Naive thymus-derived CD4-positive, alpha-beta T cell (primary cell): ENCODE measurements at regions not wholly inside any gene's neighbourhood (a gene's known extent, or its start where the extent isn't known, plus 50 kb on each side); places are given as distances from the start of the nearest gene placed in this dataset.

ENCODE experiments used
- ATAC-seq: fragments of 150-1000 bp; cut with Tn5 transposase; 2 replicates; pipeline ENCODE4 v1.10.0; 2021; ENCODE audit warnings: mild to moderate bottlenecking, moderate library complexity
- CTCF ChIA-PET: fragments of 350-600 bp; sonication (Branson Sonifier 250); formaldehyde crosslinking; loops from one replicate; lab custom pipeline; 2021; ENCODE audit warnings: antibody characterized with exemption; lab: Charles Lee
- POLR2A ChIA-PET: fragments of 350-600 bp; sonication (Branson Sonifier 250); formaldehyde crosslinking; loops from one replicate; lab custom pipeline; 2021; ENCODE audit warnings: antibody characterized with exemption, inconsistent platforms; lab: Charles Lee
- DNase-seq, 9 donors: peaks; one replicate each; pipeline versions ENCODE4 v3.0.0 to v3.0.0-alpha.2; 2020 to 2022; ENCODE audit warnings: mixed read lengths in 1 of 9
- H3K27ac ChIP-seq: one replicate; pipeline ENCODE4 v1.7.0; 2013; ENCODE audit warnings: mild to moderate bottlenecking, low read depth, low read length, moderate library complexity
- H3K27me3 ChIP-seq, 2 donors: one replicate each; pipeline ENCODE4 v1.7.0; 2013; ENCODE audit warnings: low read length in 2 of 2, mild to moderate bottlenecking in 2 of 2, moderate library complexity in 2 of 2; ENCODE audit not compliant: control insufficient read depth in 2 of 2, insufficient read depth in 2 of 2
- H3K36me3 ChIP-seq, 3 experiments: 1 replicate in 2 of 3; 2 replicates in 1 of 3; pipeline ENCODE4 v1.7.0; 2013; ENCODE audit warnings: low read length in 3 of 3, mild to moderate bottlenecking in 3 of 3, moderate library complexity in 1 of 3; ENCODE audit not compliant: insufficient read depth in 3 of 3, control insufficient read depth in 2 of 3
- H3K4me1 ChIP-seq, 2 donors: one replicate each; pipeline ENCODE4 v1.7.0; 2013; ENCODE audit warnings: low read length in 2 of 2, mild to moderate bottlenecking in 2 of 2, moderate library complexity in 1 of 2; ENCODE audit not compliant: control insufficient read depth in 2 of 2, insufficient read depth in 2 of 2
- H3K4me3 ChIP-seq: 2 replicates; pipeline ENCODE4 v1.7.0; 2013; ENCODE audit warnings: mild to moderate bottlenecking, low read length
- H3K9me3 ChIP-seq, 3 experiments: 1 replicate in 2 of 3; 2 replicates in 1 of 3; pipeline ENCODE4 v1.7.0; 2013; ENCODE audit warnings: low read length in 3 of 3; ENCODE audit not compliant: control insufficient read depth in 2 of 3
- H3K27ac Mint-ChIP-seq, 9 donors: one replicate each; pipeline ENCODE4 v1.8.0; 2020 to 2022; ENCODE audit warnings: mixed read lengths in 9 of 9, mild to moderate bottlenecking in 8 of 9, moderate library complexity in 5 of 9, inconsistent platforms in 2 of 9
- H3K27me3 Mint-ChIP-seq, 5 donors: one replicate each; pipeline ENCODE4 v1.8.0; 2021 to 2022; ENCODE audit warnings: mixed read lengths in 5 of 5, mild to moderate bottlenecking in 1 of 5
- H3K36me3 Mint-ChIP-seq, 5 donors: one replicate each; pipeline ENCODE4 v1.8.0; 2020 to 2022; ENCODE audit warnings: mixed read lengths in 5 of 5, mild to moderate bottlenecking in 3 of 5, inconsistent platforms in 1 of 5
- H3K4me1 Mint-ChIP-seq, 7 donors: one replicate each; pipeline ENCODE4 v1.8.0; 2020 to 2022; ENCODE audit warnings: mixed read lengths in 7 of 7, mild to moderate bottlenecking in 3 of 7, inconsistent platforms in 1 of 7
- H3K4me3 Mint-ChIP-seq, 10 donors: one replicate each; pipeline ENCODE4 v1.8.0; 2020 to 2022; ENCODE audit warnings: mild to moderate bottlenecking in 10 of 10, mixed read lengths in 10 of 10, moderate library complexity in 6 of 10, inconsistent platforms in 2 of 10
- H3K9me3 Mint-ChIP-seq, 11 donors: one replicate each; pipeline ENCODE4 v1.8.0; 2020 to 2022; ENCODE audit warnings: mixed read lengths in 11 of 11, mild to moderate bottlenecking in 4 of 11, inconsistent platforms in 1 of 11, moderate library complexity in 1 of 11
- intact Hi-C, 2 donors: fragments of 100-400 bp; cut with micrococcal nuclease; formaldehyde crosslinking; loops; one replicate each; pipeline ENCODE4 v1.15.1; 2023

- peaks cover 0 to 2% (median 0%) of the 10 kb centered on the region in 7 donors for H3K4me1 Mint-ChIP-seq
- intact Hi-C loops, result no loop called here
Observed at GRCh38 chr5:28265877-28266276, 1227.5 kb upstream of the CDH9 start.

GRCh38 chr5:28254846-28255245, 1216.5 kb upstream of the CDH9 start:
- ATAC-seq, result no peak

More at GRCh38 chr5:28265877-28266276, 1227.5 kb upstream of the CDH9 start:
- Mint-ChIP-seq H3K4me3 (no peak overlapping the region), H3K27ac (no peak overlapping the region), H3K27me3 (no peaks in the 10 kb centered on the region), H3K9me3 (peaks cover 1 to 16% (median 6%) of the 10 kb centered on the region in 11 donors), H3K36me3 (no peaks in the 10 kb centered on the region)
- H3K27ac ChIP-seq, result no peak overlapping the region
- no peaks in the 10 kb centered on the region for H3K4me1 ChIP-seq
- ChIA-PET CTCF (no interaction called here), POLR2A (no interaction called here)
- H3K4me3 ChIP-seq, result no peak overlapping the region
- H3K9me3 ChIP-seq, result no peaks in the 10 kb centered on the region
- H3K27me3 ChIP-seq, result no peaks in the 10 kb centered on the region
- DNase-seq (no peak), ATAC-seq (no peak)
- H3K36me3 ChIP-seq, result no peaks in the 10 kb centered on the region

GRCh38 chr5:28253431-28253830, 1215.0 kb upstream of the CDH9 start:
- DNase-seq (no peak), ATAC-seq (no peak)
- Histone ChIP-seq H3K4me3 (no peak overlapping the region), H3K27me3 (no peaks in the 10 kb centered on the region), H3K27ac (no peak overlapping the region), H3K9me3 (peaks cover 0 to 3% (median 0%) of the 10 kb centered on the region in 3 experiments), H3K36me3 (no peaks in the 10 kb centered on the region), H3K4me1 (no peaks in the 10 kb centered on the region)
- no peak overlapping the region for H3K4me3 Mint-ChIP-seq
- H3K27ac Mint-ChIP-seq, result no peak overlapping the region
- no peaks in the 10 kb centered on the region for H3K27me3 Mint-ChIP-seq
- H3K4me1 Mint-ChIP-seq, result no peaks in the 10 kb centered on the region
- peaks cover 0 to 4% (median 0%) of the 10 kb centered on the region in 5 donors for H3K36me3 Mint-ChIP-seq
- H3K9me3 Mint-ChIP-seq, result peaks cover 4 to 34% (median 14%) of the 10 kb centered on the region in 11 donors
- ChIA-PET CTCF (no interaction called here), POLR2A (no interaction called here)
- intact Hi-C loops, result no loop called here

More at GRCh38 chr5:28254846-28255245, 1216.5 kb upstream of the CDH9 start:
- ChIA-PET POLR2A (no interaction called here), CTCF (no interaction called here)
- no peak for DNase-seq
- H3K27me3 ChIP-seq, result no peaks in the 10 kb centered on the region
- Mint-ChIP-seq H3K27me3 (no peaks in the 10 kb centered on the region), H3K4me1 (no peaks in the 10 kb centered on the region), H3K9me3 (peaks cover 3 to 27% (median 13%) of the 10 kb centered on the region in 11 donors), H3K4me3 (no peak overlapping the region), H3K27ac (no peak overlapping the region), H3K36me3 (peaks cover 0 to 4% (median 0%) of the 10 kb centered on the region in 5 donors)
- no peak overlapping the region for H3K27ac ChIP-seq
- no peaks in the 10 kb centered on the region for H3K4me1 ChIP-seq
- H3K9me3 ChIP-seq, result no peaks in the 10 kb centered on the region
- no peaks in the 10 kb centered on the region for H3K36me3 ChIP-seq
- H3K4me3 ChIP-seq, result no peak overlapping the region
- intact Hi-C loops, result no loop called here

DNA sequence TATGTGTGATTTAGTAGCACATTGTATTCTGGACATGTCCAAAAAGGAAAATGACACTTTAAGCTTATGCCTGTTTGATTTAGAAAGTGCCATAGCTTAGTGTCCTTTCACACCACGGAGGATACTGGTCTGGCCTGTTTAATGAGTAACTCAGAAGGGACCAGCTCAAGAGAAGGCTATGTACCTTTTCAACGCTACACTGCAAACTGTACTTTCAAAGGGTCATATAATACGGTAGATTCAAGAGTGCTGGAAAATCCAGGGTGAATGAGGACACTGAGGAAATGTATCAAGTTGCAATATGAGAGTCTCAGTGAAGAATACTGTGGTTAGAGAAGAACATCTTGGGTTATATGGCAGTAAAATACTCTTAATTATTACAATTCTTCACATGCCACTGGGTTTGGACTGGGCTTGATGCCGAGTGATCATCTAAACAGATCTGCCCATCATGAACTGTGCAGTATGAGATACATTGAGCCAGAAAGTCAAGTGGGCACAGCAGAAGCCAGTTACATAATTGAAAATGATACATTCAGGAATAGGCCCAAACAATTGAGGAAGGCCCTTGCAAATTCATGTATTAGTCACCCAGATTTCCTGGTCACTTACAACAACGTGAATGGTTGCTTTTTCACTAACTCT, 1211.5 kb upstream of the CDH9 start:
- no peak overlapping the region for H3K4me3 Mint-ChIP-seq
- intact Hi-C loops, result no loop called here

DNA sequence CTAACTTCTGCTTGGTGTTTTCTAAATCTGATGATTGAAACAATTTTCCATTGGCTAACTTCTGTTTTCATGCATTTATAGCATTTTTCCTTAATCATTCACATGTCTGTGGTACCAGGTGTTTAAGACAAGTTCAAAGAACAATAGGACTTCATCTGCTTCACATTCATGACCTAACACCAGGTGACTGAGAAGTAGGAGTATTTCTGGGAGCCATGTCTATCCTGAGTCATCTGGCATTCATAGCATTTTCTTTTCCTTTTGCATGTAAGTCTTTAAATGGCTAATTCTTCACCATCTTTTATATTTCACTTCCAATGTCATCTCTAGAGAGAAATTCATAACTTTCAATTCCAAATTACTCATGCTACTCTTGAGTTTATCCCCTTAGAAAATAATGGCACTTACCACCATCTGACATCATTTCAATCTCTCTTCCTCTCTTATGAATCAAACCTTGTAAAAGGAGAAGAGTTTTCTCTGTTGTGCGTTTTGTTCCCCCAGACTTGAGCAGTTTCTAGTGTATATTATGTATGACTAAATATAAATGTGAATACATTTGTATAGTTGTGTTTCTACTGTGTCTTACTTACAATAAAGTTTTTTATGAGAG, 1196.1 kb upstream of the CDH9 start:
- ATAC-seq (no peak), DNase-seq (no peak)
- Mint-ChIP-seq H3K27me3 (no peaks in the 10 kb centered on the region), H3K4me1 (no peaks in the 10 kb centered on the region), H3K27ac (no peak overlapping the region), H3K9me3 (peaks cover under 1 to 24% (median 5%) of the 10 kb centered on the region in 11 donors), H3K36me3 (no peaks in the 10 kb centered on the region), H3K4me3 (no peak overlapping the region)
- H3K36me3 ChIP-seq, result no peaks in the 10 kb centered on the region
- POLR2A ChIA-PET, result no interaction called here
- no peak overlapping the region for H3K27ac ChIP-seq
- CTCF ChIA-PET, result no interaction called here
- H3K4me3 ChIP-seq, result no peak overlapping the region
- intact Hi-C loops, result no loop called here
- H3K27me3 ChIP-seq, result no peaks in the 10 kb centered on the region
- H3K9me3 ChIP-seq, result no peaks in the 10 kb centered on the region
- H3K4me1 ChIP-seq, result no peaks in the 10 kb centered on the region

More for the DNA sequence above, 1211.5 kb upstream of the CDH9 start:
- DNase-seq (no peak), ATAC-seq (no peak)
- ChIA-PET POLR2A (no interaction called here), CTCF (no interaction called here)
- H3K9me3 ChIP-seq, result peaks cover 0 to 3% (median 0%) of the 10 kb centered on the region in 3 experiments
- Mint-ChIP-seq H3K9me3 (peaks cover 2 to 43% (median 16%) of the 10 kb centered on the region in 11 donors), H3K27me3 (no peaks in the 10 kb centered on the region), H3K4me1 (no peaks in the 10 kb centered on the region), H3K27ac (no peak overlapping the region), H3K36me3 (peaks cover 0 to 4% (median 0%) of the 10 kb centered on the region in 5 donors)
- no peak overlapping the region for H3K27ac ChIP-seq
- H3K36me3 ChIP-seq, result no peaks in the 10 kb centered on the region
- no peaks in the 10 kb centered on the region for H3K27me3 ChIP-seq
- no peaks in the 10 kb centered on the region for H3K4me1 ChIP-seq
- no peak overlapping the region for H3K4me3 ChIP-seq

DNA sequence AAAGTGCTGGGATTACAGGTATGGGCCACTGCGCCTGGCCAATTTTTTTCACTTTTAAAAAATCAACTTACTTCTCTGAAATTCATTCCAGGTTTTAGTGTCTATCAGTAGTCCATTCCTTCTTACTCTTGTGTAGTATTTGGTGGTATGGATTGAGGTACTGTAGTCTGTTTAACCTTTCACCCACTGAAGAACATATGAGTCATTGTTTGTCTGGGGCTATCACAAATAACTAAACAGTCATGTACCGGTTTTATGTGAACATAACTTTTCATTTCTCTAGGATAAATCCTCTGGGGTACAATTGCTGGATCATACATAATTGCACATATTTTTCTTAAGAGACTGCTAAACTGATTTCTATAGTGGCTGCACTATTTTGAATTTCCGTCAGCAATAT, 1188.0 kb upstream of the CDH9 start:
- no peaks in the 10 kb centered on the region for H3K27me3 Mint-ChIP-seq
- Histone ChIP-seq H3K36me3 (no peaks in the 10 kb centered on the region), H3K4me1 (no peaks in the 10 kb centered on the region), H3K27me3 (no peaks in the 10 kb centered on the region), H3K4me3 (no peak overlapping the region), H3K27ac (no peak overlapping the region), H3K9me3 (no peaks in the 10 kb centered on the region)
- no peak overlapping the region for H3K4me3 Mint-ChIP-seq
- DNase-seq (no peak), ATAC-seq (no peak)
- ChIA-PET CTCF (no interaction called here), POLR2A (no interaction called here)
- intact Hi-C loops, result no loop called here
- no peaks in the 10 kb centered on the region for H3K4me1 Mint-ChIP-seq
- H3K36me3 Mint-ChIP-seq, result peaks cover 0 to 4% (median 0%) of the 10 kb centered on the region in 5 donors
- H3K9me3 Mint-ChIP-seq, result peaks cover 0 to 35% (median 5%) of the 10 kb centered on the region in 11 donors
- no peak overlapping the region for H3K27ac Mint-ChIP-seq

GRCh38 chr5:28219539-28219938, 1181.2 kb upstream of the CDH9 start:
- DNase-seq, result no peak
- H3K4me1 ChIP-seq, result no peaks in the 10 kb centered on the region
- H3K27me3 ChIP-seq, result no peaks in the 10 kb centered on the region
- CTCF ChIA-PET, result no interaction called here
- no peak overlapping the region for H3K27ac ChIP-seq
- Mint-ChIP-seq H3K9me3 (peaks cover 0 to 21% (median 2%) of the 10 kb centered on the region in 11 donors), H3K4me3 (no peak overlapping the region), H3K4me1 (peaks cover 0 to 5% (median 0%) of the 10 kb centered on the region in 7 donors), H3K27ac (no peak overlapping the region), H3K36me3 (no peaks in the 10 kb centered on the region), H3K27me3 (no peaks in the 10 kb centered on the region)
- no peak overlapping the region for H3K4me3 ChIP-seq
- intact Hi-C loops, result no loop called here
- no peak for ATAC-seq
- POLR2A ChIA-PET, result no interaction called here
- no peaks in the 10 kb centered on the region for H3K9me3 ChIP-seq
- no peaks in the 10 kb centered on the region for H3K36me3 ChIP-seq
